Ishikawa (cell line): ENCODE measurements at regions not wholly inside any gene's neighbourhood (a gene's known extent, or its start where the extent isn't known, plus 50 kb on each side); places are given as distances from the start of the nearest gene placed in this dataset.

Experiments used
- CEBPB ChIP-seq: IDR thresholded peaks from 2 replicates; pipeline ENCODE4 v1.6.1; 2012
- CREB1 ChIP-seq: IDR thresholded peaks from 2 replicates; pipeline ENCODE4 v1.6.1; 2012; ENCODE audit warnings: low read depth
- EGR1 ChIP-seq: IDR thresholded peaks from 2 replicates; pipeline ENCODE4 v1.6.1; 2012
- EP300 ChIP-seq: IDR thresholded peaks from 2 replicates; pipeline ENCODE4 v1.6.1; 2012; ENCODE audit warnings: borderline replicate concordance
- FOXM1 ChIP-seq: IDR thresholded peaks from 2 replicates; pipeline ENCODE4 v1.6.1; 2012; ENCODE audit warnings: low read depth, borderline replicate concordance
- NFIC ChIP-seq: IDR thresholded peaks from 2 replicates; pipeline ENCODE4 v1.6.1; 2012
- RAD21 ChIP-seq: IDR thresholded peaks from 2 replicates; pipeline ENCODE4 v1.6.1; 2012; ENCODE audit warnings: low read depth
- REST ChIP-seq: IDR thresholded peaks from 2 replicates; pipeline ENCODE4 v1.6.1; 2012; ENCODE audit warnings: low read depth, mild to moderate bottlenecking
- TAF1 ChIP-seq: IDR thresholded peaks from 2 replicates; pipeline ENCODE4 v1.6.1; 2012; ENCODE audit warnings: low read depth, mild to moderate bottlenecking
- TCF12 ChIP-seq: IDR thresholded peaks from 2 replicates; pipeline ENCODE4 v1.6.1; 2012; ENCODE audit warnings: low read depth
- TEAD4 ChIP-seq: IDR thresholded peaks from 2 replicates; pipeline ENCODE4 v1.6.1; 2012
- YY1 ChIP-seq: IDR thresholded peaks from 2 replicates; pipeline ENCODE4 v1.6.1; 2012; ENCODE audit warnings: low read depth
- ZBTB7A ChIP-seq: IDR thresholded peaks from 2 replicates; pipeline ENCODE4 v1.6.1; 2012; ENCODE audit warnings: low read depth
- TF ChIP-seq, protein P1 (sequence below): IDR thresholded peaks from 2 replicates; pipeline ENCODE4 v1.6.1; 2012
- TF ChIP-seq, protein P2 (sequence below): IDR thresholded peaks from 2 replicates; pipeline ENCODE4 v1.6.1; 2012

GRCh38 chr2:35931115-35931514 lies 424.5 kb upstream of the CRIM1 start:
- TF ChIP-seq EGR1 (no peak), TEAD4 (no peak), NFIC (no peak), EP300 (no peak), TAF1 (no peak), REST (no peak), CEBPB (no peak), RAD21 (no peak), YY1 (no peak), CREB1 (no peak), FOXM1 (no peak), ZBTB7A (no peak), TCF12 (no peak)
- TF ChIP-seq, protein P1, sequence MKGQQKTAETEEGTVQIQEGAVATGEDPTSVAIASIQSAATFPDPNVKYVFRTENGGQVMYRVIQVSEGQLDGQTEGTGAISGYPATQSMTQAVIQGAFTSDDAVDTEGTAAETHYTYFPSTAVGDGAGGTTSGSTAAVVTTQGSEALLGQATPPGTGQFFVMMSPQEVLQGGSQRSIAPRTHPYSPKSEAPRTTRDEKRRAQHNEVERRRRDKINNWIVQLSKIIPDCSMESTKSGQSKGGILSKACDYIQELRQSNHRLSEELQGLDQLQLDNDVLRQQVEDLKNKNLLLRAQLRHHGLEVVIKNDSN = no peak
- TF ChIP-seq, protein P2, sequence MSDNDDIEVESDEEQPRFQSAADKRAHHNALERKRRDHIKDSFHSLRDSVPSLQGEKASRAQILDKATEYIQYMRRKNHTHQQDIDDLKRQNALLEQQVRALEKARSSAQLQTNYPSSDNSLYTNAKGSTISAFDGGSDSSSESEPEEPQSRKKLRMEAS = no peak

DNA sequence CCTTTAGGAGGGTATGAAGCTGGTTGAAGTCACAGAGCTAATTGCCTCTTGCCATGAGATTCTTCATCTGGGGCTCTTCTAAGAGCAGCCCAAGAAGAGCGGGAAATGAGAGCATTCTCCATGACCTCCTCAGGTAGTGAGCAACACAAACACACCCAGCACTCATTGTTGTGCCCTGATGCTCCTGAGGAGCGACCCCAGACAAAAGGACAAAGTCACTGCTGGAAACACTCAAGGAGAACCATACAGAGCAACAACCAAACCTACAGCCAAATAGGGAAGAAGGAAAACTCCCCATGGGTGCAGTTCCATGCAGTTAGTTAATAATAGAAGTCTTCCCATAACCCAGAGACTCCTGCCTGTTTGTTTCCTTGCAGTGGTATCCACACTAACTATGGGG lies 426.0 kb upstream of the CRIM1 start:
- TF ChIP-seq ZBTB7A = no peak
- no peak for TF ChIP-seq TEAD4
- TF ChIP-seq TAF1 = no peak
- TF ChIP-seq, protein P2 = no peak
- no peak for TF ChIP-seq FOXM1

DNA sequence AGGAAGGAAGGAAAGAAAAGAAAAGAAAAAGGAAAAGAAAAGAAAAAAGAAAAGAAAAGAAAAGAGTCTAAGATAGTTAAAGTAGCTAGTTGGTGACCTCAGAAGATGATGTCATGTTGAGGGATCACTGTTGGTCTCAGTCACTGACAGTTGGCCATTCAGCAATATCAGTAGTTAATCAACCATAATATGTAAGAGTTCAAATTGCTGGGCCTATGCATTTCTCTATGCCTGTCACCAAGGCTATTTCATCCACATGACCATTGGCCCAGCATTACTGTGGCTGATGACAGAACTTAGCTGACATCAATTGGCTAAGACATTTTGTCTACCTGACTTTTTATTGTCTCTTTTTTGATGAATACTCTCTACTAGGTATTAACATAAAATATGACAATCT lies 435.5 kb upstream of the CRIM1 start:
- TF ChIP-seq TCF12 (no peak), TEAD4 (no peak), EGR1 (no peak), ZBTB7A (no peak), RAD21 (no peak), CEBPB (no peak)
- TF ChIP-seq, protein P1 = no peak

DNA sequence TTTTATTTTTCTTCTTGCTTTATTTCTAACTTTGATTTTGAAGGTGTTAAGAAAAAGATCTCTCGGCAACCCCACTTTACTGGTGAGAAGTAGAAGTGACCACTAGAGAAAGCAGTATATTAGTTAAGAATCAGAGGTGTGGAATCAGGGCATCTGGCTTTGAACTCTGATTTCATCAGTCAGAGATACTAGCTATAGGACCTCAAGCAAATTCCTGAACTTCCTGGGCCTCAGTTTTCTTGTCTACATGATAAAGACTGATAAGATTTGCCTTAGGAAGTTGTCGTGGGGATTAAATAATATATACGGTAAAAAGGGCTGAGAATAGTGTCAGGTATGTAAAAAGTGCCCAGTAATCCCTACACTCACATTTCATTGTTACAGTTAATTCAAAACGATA lies 440.3 kb upstream of the CRIM1 start:
- no peak for TF ChIP-seq TAF1

DNA sequence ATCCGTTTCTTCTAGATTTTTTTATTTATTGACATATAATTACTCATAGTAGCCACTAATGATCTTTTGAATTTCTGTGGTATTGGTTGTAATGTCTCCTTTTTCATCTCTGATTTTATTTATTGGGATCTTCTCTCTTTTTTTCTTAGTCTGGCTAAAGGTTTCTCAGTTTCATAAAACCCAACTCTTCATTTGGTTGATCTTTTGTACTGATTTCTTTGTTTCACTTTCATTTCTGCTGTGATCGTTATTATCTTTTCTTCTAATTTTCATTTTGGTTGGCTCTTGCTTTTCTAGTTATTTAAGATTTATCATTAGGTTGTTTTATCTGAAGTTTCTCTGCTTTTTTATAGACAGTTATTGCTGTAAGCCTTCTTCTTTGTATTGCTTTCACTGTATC lies 463.6 kb upstream of the CRIM1 start:
- TF ChIP-seq TEAD4 = no peak

DNA sequence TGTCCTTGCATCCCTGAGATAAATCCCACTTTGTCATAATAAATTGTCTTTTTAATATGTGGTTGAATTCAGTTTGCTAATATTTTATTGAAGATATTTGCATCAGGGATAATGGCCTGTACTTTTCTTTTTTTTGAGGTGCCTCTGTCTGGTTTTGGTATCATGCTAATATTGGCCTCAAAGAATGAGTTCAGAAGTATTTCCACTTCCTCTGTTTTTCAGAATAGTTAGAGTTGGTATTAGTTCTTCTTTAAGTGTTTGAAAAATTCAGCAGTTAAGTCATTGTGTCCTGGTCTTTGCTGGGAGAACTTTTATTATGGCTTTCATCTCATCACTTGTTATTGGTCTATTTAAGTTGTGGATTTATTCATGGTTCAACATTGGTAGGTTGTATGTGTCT lies 464.1 kb upstream of the CRIM1 start:
- TF ChIP-seq ZBTB7A (no peak), TEAD4 (no peak), NFIC (no peak), TAF1 (no peak), CREB1 (no peak), EP300 (no peak), EGR1 (no peak), REST (no peak)
- TF ChIP-seq, protein P2 = no peak

DNA sequence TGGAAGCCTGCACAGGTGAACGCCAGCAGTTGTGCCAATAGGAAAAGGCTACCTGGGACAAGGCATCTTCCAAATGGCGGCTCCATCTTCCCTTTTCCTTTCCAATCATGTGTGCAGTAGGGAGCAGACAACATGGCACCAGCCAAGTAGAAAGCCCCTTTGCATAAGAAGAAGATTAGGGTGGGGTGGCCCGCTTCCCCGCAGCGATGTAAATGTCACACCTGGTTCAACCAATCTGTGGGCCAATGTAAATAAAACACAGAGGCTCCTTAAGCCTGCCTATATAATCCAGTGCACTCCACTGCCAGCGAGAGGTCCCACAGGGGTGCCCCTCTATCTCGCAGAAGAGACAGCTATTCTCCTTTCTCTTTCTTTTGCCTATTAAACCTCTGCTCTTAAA lies 468.4 kb upstream of the CRIM1 start:
- TF ChIP-seq REST (no peak), TCF12 (no peak), CREB1 (no peak), TAF1 (no peak), NFIC (no peak), YY1 (no peak), EP300 (no peak), RAD21 (no peak), TEAD4 (no peak), ZBTB7A (no peak), EGR1 (no peak), CEBPB (no peak), FOXM1 (no peak)
- TF ChIP-seq, protein P2 = no peak
- TF ChIP-seq, protein P1 = no peak
